ENCODE measurements at regions not wholly inside any gene's neighbourhood (a gene's known extent, or its start where the extent isn't known, plus 50 kb on each side); places are given as distances from the start of the nearest gene placed in this dataset.
"Not testable (repeated sequence)": the region's sequence is repeated elsewhere in the genome, so short reads cannot be mapped to it uniquely, and the experiment has no call there.

GRCh38 chr18:67455890-67456501 is 60.5 kb downstream of the DSEL start:
- ATAC-seq (replicated peaks in 1 of 4), result no peak
- H3K27me3 Mint-ChIP-seq, result peaks cover 0 to 1% of the 10 kb centered on the region in 2 donors
- no peak for DNase-seq
- H3K36me3 ChIP-seq (ENCODE audit: control insufficient read depth in 2 of 2, extremely low read depth in 1 of 2, insufficient read depth in 1 of 2, low read length in 1 of 2), result no peaks in the 10 kb centered on the region
- no peak overlapping the region for H3K27ac Mint-ChIP-seq
- H3K9me3 Mint-ChIP-seq, result peaks cover 0 to 4% (median 4%) of the 10 kb centered on the region in 3 donors
- no peak overlapping the region for H3K27ac ChIP-seq (ENCODE audit: low read length)
- POLR2A ChIA-PET, result interaction anchor here in 1 of 2 donors (0.6 kb wide), 1 partner anchor 504 kb away, joined by 3 read pairs; no protein-coding TSS in a partner anchor
- no peak overlapping the region for H3K4me3 ChIP-seq (ENCODE audit: control insufficient read depth in 1 of 2, extremely low read depth in 1 of 2, low read length in 1 of 2)
- peaks cover 21 to 27% (median 26%) of the 10 kb centered on the region in 3 donors for H3K4me1 Mint-ChIP-seq
- no peak overlapping the region for H3K4me3 Mint-ChIP-seq
- CTCF ChIA-PET, result no interaction called here
- no peaks in the 10 kb centered on the region for H3K36me3 Mint-ChIP-seq
- WGBS (ENCODE audit: insufficient coverage), result 83% methylated on average over 4 of the region's 6 CpGs
- H3K4me1 ChIP-seq (ENCODE audit: control insufficient read depth in 1 of 2, extremely low read depth in 1 of 2, insufficient read depth in 2 of 2, low read length in 2 of 2), result peaks cover 0 to 2% of the 10 kb centered on the region in 2 experiments
- no peaks in the 10 kb centered on the region for H3K27me3 ChIP-seq (replicated peaks in 1 of 2; ENCODE audit: control insufficient read depth in 2 of 2, extremely low read depth in 1 of 2, insufficient read depth in 2 of 2, low read length in 1 of 2)
- no peaks in the 10 kb centered on the region for H3K9me3 ChIP-seq

- ATAC-seq (replicated peaks in 1 of 4) (no peak), DNase-seq (no peak)
- Histone ChIP-seq H3K36me3 (ENCODE audit: control insufficient read depth in 2 of 2, extremely low read depth in 1 of 2, insufficient read depth in 1 of 2, low read length in 1 of 2) (no peaks in the 10 kb centered on the region), H3K4me1 (ENCODE audit: control insufficient read depth in 1 of 2, extremely low read depth in 1 of 2, insufficient read depth in 2 of 2, low read length in 2 of 2) (peaks cover 0 to 2% of the 10 kb centered on the region in 2 experiments), H3K9me3 (no peaks in the 10 kb centered on the region), H3K27ac (ENCODE audit: low read length) (no peak overlapping the region), H3K27me3 (replicated peaks in 1 of 2; ENCODE audit: control insufficient read depth in 2 of 2, extremely low read depth in 1 of 2, insufficient read depth in 2 of 2, low read length in 1 of 2) (no peaks in the 10 kb centered on the region), H3K4me3 (ENCODE audit: control insufficient read depth in 1 of 2, extremely low read depth in 1 of 2, low read length in 1 of 2) (no peak overlapping the region)
- POLR2A ChIA-PET, result no interaction called here
- Mint-ChIP-seq H3K27me3 (peaks cover 0 to 3% of the 10 kb centered on the region in 2 donors), H3K4me1 (peaks cover 21 to 30% (median 27%) of the 10 kb centered on the region in 3 donors), H3K9me3 (peaks cover 10 to 13% (median 10%) of the 10 kb centered on the region in 3 donors), H3K36me3 (peaks cover 6% of the 10 kb centered on the region), H3K4me3 (no peak overlapping the region), H3K27ac (no peak overlapping the region)
- CTCF ChIA-PET, result no interaction called here
- WGBS (ENCODE audit: insufficient coverage), result no CpG with 5 or more reads among the region's 2 CpGs
These were observed 62.6 kb downstream of the DSEL start for GRCh38 chr18:67453901-67454300.

- ChIA-PET POLR2A (no interaction called here), CTCF (no interaction called here)
- Mint-ChIP-seq H3K4me3 (no peak overlapping the region), H3K36me3 (peaks cover 6% of the 10 kb centered on the region), H3K4me1 (peaks cover 21 to 30% (median 27%) of the 10 kb centered on the region in 3 donors), H3K9me3 (peaks cover 10 to 19% (median 10%) of the 10 kb centered on the region in 3 donors), H3K27me3 (peaks cover 0 to 5% of the 10 kb centered on the region in 2 donors), H3K27ac (peak overlapping the region in 1 of 2 donors; percentile 24)
- no peak for ATAC-seq (replicated peaks in 1 of 4)
- DNase-seq, result no peak
- H3K27ac ChIP-seq (ENCODE audit: low read length), result no peak overlapping the region
- peaks cover 0 to 2% of the 10 kb centered on the region in 2 experiments for H3K4me1 ChIP-seq (ENCODE audit: control insufficient read depth in 1 of 2, extremely low read depth in 1 of 2, insufficient read depth in 2 of 2, low read length in 2 of 2)
- H3K4me3 ChIP-seq (ENCODE audit: control insufficient read depth in 1 of 2, extremely low read depth in 1 of 2, low read length in 1 of 2), result no peak overlapping the region
- no peaks in the 10 kb centered on the region for H3K27me3 ChIP-seq (replicated peaks in 1 of 2; ENCODE audit: control insufficient read depth in 2 of 2, extremely low read depth in 1 of 2, insufficient read depth in 2 of 2, low read length in 1 of 2)
- WGBS (ENCODE audit: insufficient coverage), result no CpG with 5 or more reads among the region's 2 CpGs
- H3K36me3 ChIP-seq (ENCODE audit: control insufficient read depth in 2 of 2, extremely low read depth in 1 of 2, insufficient read depth in 1 of 2, low read length in 1 of 2), result no peaks in the 10 kb centered on the region
- no peaks in the 10 kb centered on the region for H3K9me3 ChIP-seq
These were observed 64.6 kb downstream of the DSEL start for GRCh38 chr18:67451960-67452359.

DNA sequence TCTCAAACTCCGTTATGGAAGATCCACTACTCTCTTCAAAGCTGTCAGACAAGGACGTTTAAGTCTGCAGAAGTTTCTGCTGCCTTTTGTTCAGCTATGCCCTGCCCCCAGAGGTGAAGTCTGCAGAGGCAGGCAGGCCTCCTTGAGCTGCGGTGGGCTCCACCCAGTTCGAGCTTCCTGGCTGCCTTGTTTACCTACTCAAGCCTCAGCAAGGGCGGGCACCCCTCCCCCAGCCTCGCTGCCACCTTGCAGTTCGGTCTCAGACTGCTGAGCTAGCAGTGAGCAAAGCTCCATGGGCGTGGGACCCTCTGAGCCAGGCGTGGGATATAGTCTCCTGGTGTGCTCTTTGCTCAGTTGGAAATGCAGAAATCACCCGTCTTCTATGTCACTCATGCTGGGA is 65.4 kb downstream of the DSEL start:
- not testable (repeated sequence) for H3K36me3 Mint-ChIP-seq, H3K4me3 Mint-ChIP-seq

DNA sequence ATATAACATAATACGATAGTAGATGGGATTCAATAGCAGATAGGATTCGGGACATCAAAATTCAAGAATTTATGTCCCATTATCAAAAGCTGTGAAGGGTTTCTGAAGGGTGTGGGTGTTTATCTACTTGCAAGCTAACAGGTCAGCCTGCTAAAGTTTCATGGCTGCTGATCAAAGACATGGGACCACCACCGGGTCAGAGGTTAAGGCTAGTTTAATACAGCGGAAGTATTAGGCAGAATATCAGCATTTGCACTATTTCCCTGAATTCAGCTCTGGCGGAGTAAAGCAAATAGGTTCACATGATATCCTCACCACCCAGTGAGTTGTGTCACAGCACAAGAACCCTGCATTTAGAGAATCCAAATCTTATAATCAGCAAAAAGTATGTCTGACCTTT is 82.5 kb downstream of the DSEL start:
- H3K27me3 Mint-ChIP-seq, result no peaks in the 10 kb centered on the region
- no peaks in the 10 kb centered on the region for H3K36me3 Mint-ChIP-seq
- H3K27me3 ChIP-seq (replicated peaks in 1 of 2; ENCODE audit: control insufficient read depth in 2 of 2, extremely low read depth in 1 of 2, insufficient read depth in 2 of 2, low read length in 1 of 2), result no peaks in the 10 kb centered on the region
- H3K9me3 Mint-ChIP-seq, result peaks cover 0 to 15% (median 4%) of the 10 kb centered on the region in 3 donors
- no peaks in the 10 kb centered on the region for H3K4me1 Mint-ChIP-seq
- 97% methylated on average over 3 of the region's 5 CpGs for WGBS (ENCODE audit: insufficient coverage)
- H3K4me1 ChIP-seq (ENCODE audit: control insufficient read depth in 1 of 2, extremely low read depth in 1 of 2, insufficient read depth in 2 of 2, low read length in 2 of 2), result no peaks in the 10 kb centered on the region
- ChIA-PET CTCF (interaction anchor here in 1 of 2 donors (0.5 kb wide), 1 partner anchor 45 kb away, joined by 3 read pairs; no protein-coding TSS in a partner anchor), POLR2A (no interaction called here)
- no peaks in the 10 kb centered on the region for H3K9me3 ChIP-seq
- H3K27ac Mint-ChIP-seq, result no peak overlapping the region
- H3K36me3 ChIP-seq (ENCODE audit: control insufficient read depth in 2 of 2, extremely low read depth in 1 of 2, insufficient read depth in 1 of 2, low read length in 1 of 2), result no peaks in the 10 kb centered on the region
- H3K27ac ChIP-seq (ENCODE audit: low read length), result no peak overlapping the region
- ATAC-seq (replicated peaks in 1 of 4) (no peak), DNase-seq (no peak)
- H3K4me3 Mint-ChIP-seq, result no peak overlapping the region
- H3K4me3 ChIP-seq (ENCODE audit: control insufficient read depth in 1 of 2, extremely low read depth in 1 of 2, low read length in 1 of 2), result no peak overlapping the region

More for the DNA sequence above, 65.4 kb downstream of the DSEL start:
- H3K4me3 ChIP-seq (ENCODE audit: control insufficient read depth in 1 of 2, extremely low read depth in 1 of 2, low read length in 1 of 2); POLR2A ChIA-PET; H3K9me3 ChIP-seq; CTCF ChIA-PET; H3K27ac ChIP-seq (ENCODE audit: low read length); H3K36me3 ChIP-seq (ENCODE audit: control insufficient read depth in 2 of 2, extremely low read depth in 1 of 2, insufficient read depth in 1 of 2, low read length in 1 of 2); H3K27me3 Mint-ChIP-seq; H3K4me1 ChIP-seq (ENCODE audit: control insufficient read depth in 1 of 2, extremely low read depth in 1 of 2, insufficient read depth in 2 of 2, low read length in 2 of 2); H3K27me3 ChIP-seq (replicated peaks in 1 of 2; ENCODE audit: control insufficient read depth in 2 of 2, extremely low read depth in 1 of 2, insufficient read depth in 2 of 2, low read length in 1 of 2): not testable (repeated sequence)
- DNase-seq (peak in 28 of 35 experiments; percentile 1 to 44 (median 6)), ATAC-seq (replicated peaks in 1 of 4) (peak in 1 of 4 experiments; percentile 23)
- peak overlapping the region; percentile 45 to 53 for H3K27ac Mint-ChIP-seq
- peaks cover 10 to 19% (median 10%) of the 10 kb centered on the region in 3 donors for H3K9me3 Mint-ChIP-seq
- WGBS (ENCODE audit: insufficient coverage), result 62% methylated on average over 9 of the region's 10 CpGs
- peaks cover 21 to 30% (median 27%) of the 10 kb centered on the region in 3 donors for H3K4me1 Mint-ChIP-seq

GRCh38 chr18:67432806-67433205 is 83.7 kb downstream of the DSEL start:
- H3K9me3 ChIP-seq, result no peaks in the 10 kb centered on the region
- H3K36me3 ChIP-seq (ENCODE audit: control insufficient read depth in 2 of 2, extremely low read depth in 1 of 2, insufficient read depth in 1 of 2, low read length in 1 of 2), result no peaks in the 10 kb centered on the region
- ATAC-seq (replicated peaks in 1 of 4), result no peak
- POLR2A ChIA-PET, result interaction anchor here in 1 of 2 donors (0.6 kb wide), 1 partner anchor 442 kb away, joined by 3 read pairs; no protein-coding TSS in a partner anchor
- Mint-ChIP-seq H3K4me1 (no peaks in the 10 kb centered on the region), H3K9me3 (peaks cover 0 to 10% (median 4%) of the 10 kb centered on the region in 3 donors), H3K36me3 (no peaks in the 10 kb centered on the region), H3K27ac (no peak overlapping the region), H3K27me3 (no peaks in the 10 kb centered on the region), H3K4me3 (no peak overlapping the region)
- WGBS (ENCODE audit: insufficient coverage), result 85% methylated on average over 4 of the region's 4 CpGs
- H3K27ac ChIP-seq (ENCODE audit: low read length), result no peak overlapping the region
- H3K27me3 ChIP-seq (replicated peaks in 1 of 2; ENCODE audit: control insufficient read depth in 2 of 2, extremely low read depth in 1 of 2, insufficient read depth in 2 of 2, low read length in 1 of 2), result no peaks in the 10 kb centered on the region
- no peak for DNase-seq
- CTCF ChIA-PET, result no interaction called here
- no peak overlapping the region for H3K4me3 ChIP-seq (ENCODE audit: control insufficient read depth in 1 of 2, extremely low read depth in 1 of 2, low read length in 1 of 2)
- no peaks in the 10 kb centered on the region for H3K4me1 ChIP-seq (ENCODE audit: control insufficient read depth in 1 of 2, extremely low read depth in 1 of 2, insufficient read depth in 2 of 2, low read length in 2 of 2)

Data from T-cell (primary cell).